Activated T-cell treated with anti-CD3 and anti-CD28 coated beads for 48 hours (primary cell): ENCODE measurements at regions not wholly inside any gene's neighbourhood (a gene's known extent, or its start where the extent isn't known, plus 50 kb on each side); places are given as distances from the start of the nearest gene placed in this dataset.
"Not testable (repeated sequence)": the region's sequence is repeated elsewhere in the genome, so short reads cannot be mapped to it uniquely, and the experiment has no call there.

Source experiments
- DNase-seq: peaks from one replicate; pipeline ENCODE4 v3.0.0-alpha.2; 2020; ENCODE audit warnings: low read depth

DNA sequence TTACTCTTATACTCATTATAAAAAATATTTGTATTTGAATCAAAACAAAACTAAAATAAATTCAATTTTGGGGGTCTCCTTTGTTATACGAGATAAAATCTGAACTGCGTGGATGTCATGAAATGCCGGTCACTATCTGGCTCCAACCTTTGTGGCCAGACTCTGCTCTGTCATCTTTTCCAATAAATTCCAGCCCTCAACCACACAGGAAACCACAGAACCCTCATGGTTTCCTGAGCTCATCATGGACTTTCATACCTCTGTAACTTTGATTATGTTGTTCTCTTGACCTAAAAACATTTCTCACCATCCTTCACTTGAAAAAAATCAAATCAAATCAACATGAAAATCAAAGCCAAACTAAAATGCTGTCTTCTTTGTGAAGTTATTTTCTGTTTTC is 724.7 kb downstream of the METTL4 start:
- no peak for DNase-seq

DNA sequence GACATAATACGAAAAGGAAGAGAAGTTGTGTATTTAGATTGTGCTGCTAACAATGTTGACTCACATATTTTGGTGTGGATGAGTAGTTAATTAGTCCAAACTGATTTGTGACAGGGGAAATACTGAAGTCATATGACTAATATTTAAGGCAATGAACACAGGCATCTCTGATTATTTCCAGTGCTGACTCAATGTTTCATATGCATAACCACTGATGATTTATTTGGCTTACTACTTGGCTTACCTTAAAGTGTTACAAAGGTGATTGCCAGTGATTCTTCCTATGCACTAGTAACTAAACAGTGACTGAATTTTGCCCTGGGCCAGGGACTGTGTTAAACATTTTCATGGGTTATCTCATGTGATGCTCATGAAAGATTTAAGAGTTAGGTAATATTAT is 722.6 kb downstream of the METTL4 start:
- DNase-seq: no peak

DNA sequence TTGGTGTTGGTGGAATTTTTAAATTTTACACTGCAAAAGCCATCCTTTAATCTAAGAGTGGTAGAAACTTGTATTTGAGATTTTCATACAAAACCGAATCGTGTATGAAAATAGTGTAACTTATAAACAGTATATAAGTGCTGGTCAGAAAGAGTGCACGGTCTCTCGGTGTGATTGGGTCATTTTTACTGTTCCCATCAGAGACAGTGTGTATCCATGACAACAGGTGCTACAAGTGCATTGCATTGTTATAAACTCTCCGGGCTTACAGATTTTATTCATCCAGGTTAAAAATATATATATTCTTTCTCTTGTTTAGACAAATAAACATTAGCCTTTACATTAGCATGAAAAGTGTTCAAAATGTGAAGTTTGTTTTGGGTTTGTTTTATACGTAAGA is 721.9 kb downstream of the METTL4 start:
- no peak for DNase-seq

DNA sequence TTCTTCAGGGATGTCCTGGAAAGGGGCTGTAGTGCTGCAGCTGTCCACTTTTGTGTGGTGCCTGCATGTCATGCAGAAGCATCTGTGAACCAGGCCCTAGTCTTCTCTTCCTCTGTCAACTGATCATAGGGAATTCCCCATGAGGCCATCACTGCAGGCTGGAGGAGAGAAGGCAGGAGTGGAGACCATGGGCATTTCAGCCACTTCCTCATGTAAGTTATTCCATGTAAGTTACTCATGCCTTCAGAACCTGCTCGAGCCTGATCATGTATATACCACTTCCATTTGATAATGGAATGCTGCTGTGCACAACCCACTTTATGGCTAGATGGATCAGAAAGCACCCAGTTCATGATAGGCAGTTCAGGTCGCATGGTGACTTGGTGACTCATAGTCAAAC is 714.0 kb downstream of the METTL4 start:
- not testable (repeated sequence) for DNase-seq

DNA sequence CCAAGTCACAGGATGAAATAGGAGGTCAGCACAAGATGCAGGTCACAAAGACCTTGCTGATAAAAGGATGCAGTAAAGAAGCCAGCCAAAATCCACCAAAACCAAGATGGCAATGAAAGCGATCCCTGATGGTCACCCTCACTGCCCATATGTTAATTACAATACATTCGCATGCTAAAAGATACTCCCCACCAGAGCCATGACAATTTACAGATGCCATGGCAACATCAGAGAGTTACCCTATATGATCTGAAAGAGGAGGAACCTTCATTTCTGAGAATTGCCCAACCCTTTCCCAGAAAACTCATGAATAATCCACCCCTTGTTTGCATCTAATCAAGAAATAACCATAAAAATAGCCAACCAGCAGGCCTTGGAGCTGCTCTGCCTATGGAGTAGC is 709.8 kb downstream of the METTL4 start:
- no peak for DNase-seq

DNA sequence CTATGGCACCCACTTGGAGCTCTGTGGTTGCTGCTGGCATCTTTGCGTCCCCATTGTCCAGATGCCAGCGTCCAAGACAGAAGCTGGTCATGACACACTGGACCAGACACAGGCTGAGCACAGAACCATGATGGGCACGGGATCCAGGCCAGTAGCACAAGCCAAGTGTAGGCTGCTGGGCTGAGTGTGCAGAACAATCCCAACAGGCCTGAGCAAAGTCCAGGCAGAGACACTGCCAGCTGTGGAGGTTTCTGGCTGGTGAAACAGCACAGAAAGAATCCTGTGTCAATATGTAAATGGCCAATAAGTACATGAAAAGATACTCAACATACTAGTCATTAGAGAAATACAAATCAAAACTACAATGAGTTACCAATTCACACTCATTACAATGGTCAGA is 705.4 kb downstream of the METTL4 start:
- no peak for DNase-seq

DNA sequence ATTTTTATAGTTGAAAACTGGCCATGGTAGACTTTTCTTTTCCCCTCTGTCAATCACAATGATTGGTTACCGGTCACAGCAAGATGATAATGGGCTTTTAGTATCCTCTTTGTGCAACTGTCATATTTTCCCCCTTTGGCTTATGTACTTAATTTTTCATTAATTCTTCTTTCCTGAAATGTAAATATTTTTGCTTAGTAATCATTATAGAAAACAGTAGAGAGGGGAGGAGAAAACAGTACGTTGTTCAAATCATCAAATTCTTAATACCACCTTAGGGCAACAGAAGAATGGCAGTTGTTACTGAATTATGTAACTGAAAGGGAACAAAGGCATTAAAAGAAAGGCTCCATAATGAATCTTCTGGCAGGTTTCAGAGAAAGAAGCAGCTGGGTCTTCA is 699.0 kb downstream of the METTL4 start:
- no peak for DNase-seq

DNA sequence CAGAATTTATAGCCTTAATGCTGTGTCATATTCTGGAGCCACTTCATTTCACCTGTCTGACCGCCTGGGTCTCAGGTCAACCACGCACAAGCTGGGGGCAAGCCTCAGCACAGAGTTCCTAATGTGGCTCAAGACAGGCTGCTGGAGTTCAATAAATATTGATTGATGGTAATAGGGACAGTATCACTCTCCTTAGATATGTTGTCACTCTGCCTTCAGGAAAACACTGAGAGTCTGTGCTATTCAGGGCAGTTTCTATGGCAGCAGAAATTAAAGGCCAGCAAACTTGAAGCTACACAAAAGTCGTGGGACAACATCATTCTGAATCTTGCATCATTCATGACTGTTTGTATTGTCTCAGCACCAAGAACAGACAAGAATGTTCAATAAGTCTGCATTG is 696.1 kb downstream of the METTL4 start:
- no peak for DNase-seq

DNA sequence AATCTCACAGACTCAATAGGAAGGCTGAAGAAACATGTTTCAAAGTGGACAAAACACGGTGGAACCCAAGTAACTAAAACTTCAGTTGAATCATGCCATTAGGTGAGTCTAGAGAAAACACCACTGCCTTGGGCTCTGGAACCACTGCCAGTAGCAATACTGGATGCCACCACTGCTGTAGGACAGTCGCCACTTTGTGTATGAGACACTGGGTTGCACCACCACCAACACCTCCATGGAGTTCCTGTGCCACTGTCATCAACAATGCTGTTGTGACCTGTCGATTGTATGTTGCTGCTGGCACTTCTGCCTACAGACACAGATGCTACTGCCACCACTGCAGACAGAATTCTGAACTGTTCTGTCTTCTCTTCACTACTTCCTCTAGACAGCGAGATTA is 686.7 kb downstream of the METTL4 start:
- DNase-seq: no peak

DNA sequence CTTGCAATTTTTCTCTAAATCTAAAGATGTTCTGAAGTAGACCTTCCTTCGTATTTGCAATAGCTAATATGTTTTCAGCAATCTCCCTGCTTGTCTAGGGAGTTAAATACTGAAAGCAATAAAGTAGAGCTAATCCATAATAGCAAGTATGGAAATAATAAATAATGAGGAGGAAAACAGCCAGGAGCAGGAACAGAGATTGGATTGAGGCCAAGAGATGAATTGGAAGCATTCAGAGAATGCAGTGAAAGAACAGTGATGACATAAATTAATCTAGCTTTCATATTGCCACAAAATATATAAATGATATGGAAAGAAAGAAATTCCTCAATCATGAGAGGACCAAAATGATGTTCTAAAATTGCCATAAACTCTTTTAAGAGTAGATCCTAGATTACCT is 679.7 kb downstream of the METTL4 start:
- DNase-seq: no peak

DNA sequence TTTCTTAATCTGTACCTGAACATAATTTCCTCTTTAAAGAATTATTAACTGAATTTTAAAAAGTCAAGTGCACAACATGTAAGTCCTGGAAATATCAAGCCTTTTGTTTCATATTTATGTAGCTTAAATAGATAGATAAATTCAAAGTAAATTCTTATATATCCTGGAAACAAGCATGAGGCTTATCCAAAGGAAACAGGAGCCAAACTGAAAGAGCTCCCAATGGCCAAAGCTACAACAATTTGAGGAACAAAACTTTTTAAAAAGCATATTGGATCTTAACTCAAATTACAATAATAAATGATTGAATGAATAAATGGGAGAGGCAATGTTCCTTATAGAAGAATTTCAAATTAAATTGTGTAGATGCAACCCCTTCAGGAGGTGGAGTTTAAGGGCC is 679.1 kb downstream of the METTL4 start:
- no peak for DNase-seq

DNA sequence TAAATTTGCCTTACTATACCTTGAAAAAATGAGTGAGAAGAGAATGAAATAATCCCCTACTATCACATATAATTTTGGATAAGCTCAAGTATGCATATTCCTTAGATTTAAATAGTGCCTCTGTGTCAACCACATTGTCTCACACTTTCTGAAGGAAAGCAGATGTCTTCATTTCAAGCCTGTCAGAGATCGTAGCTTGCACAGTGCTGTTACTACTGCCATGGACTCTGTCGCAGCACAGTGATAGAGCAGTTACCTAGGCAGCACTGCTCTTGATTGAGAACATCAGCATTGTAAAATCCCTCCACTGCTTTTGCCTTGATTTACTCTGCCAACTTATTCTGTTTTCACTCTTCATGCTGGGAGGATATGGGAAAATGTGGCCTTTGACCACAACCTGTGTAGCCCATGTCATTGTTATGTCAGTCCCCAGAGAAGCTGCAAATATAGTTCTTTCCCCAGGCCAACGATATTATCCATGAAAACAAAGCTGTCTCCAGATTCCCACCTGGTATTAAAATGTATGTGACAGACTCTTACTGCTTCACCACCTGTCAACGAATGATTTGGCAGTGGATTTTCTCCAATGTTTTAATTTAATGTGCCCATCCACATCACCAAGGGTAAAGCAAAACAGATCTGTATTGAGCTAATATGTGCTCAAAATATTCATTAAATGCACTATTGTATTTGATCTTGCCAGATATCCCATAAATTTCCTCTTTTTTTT is 675.7 kb downstream of the METTL4 start:
- no peak for DNase-seq

DNA sequence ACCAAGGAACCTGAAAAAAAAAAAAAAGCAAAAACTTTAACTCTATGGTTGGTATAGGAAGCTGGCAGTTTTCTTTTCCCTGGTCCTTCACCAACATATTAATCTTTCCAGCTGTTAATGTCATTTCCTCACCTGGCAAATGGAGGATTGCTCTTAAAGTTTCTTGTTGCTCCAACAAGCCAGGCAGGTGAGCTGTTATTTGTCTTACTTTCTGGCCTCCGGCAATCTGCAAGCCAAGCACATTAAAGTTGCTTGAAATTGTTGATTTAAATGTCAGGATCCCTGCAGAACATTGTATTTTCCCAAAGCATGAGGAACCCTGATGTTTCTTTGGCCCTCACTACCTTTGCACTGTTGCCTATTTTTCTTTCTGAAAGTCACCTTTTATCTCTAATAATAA is 664.9 kb downstream of the METTL4 start:
- DNase-seq: no peak

DNA sequence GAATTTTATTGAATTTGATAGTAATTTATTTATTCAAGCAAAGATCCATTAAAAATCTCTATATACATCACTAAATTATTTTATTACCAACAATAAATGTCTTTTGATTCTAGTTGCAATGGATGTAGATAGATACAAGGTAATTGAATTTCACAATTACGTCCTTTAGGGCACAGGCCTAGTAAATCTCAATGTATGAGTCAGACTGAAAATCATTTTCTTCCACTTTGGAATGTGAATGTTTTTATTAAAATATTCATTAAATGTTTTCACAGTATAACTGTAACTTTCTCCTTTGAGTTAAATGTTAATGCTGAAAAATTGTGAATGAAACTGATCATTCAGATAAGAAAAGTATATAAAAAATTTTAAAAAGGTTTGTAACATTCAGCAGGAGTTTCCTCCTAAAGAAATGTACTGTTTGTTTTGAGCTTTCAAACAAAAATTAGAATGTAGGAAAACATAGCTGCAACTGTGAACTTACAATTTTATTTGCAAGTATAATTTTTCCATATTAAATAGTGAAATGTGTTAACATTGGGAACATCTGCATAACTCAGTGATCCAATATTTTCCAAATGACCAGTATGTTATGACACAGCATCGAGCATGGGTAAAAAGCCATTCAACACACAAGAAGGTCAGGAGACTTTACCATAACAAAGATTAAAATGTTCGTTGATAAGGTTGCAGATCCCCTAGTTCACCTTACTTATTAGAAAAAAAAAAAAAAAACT is 663.7 kb downstream of the METTL4 start:
- DNase-seq: no peak

DNA sequence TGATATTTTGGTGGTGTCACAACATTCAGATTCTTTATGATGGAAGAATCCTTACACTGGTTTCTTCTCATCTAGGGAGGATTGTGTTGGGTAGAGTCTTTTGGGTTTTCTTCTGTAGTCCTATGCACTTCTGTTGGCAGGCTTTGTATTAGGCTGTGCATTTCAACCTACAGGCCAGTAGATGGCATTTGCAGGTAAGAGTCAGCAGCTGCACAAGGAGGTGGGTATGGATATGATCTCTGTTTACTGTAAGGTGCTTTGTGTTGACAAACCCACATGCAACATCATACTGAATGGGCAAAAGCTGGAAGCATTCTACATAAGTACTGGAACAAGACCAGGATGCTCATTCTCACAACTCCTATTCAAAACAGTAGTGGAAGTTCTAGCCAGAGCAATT is 656.8 kb downstream of the METTL4 start:
- no peak for DNase-seq

DNA sequence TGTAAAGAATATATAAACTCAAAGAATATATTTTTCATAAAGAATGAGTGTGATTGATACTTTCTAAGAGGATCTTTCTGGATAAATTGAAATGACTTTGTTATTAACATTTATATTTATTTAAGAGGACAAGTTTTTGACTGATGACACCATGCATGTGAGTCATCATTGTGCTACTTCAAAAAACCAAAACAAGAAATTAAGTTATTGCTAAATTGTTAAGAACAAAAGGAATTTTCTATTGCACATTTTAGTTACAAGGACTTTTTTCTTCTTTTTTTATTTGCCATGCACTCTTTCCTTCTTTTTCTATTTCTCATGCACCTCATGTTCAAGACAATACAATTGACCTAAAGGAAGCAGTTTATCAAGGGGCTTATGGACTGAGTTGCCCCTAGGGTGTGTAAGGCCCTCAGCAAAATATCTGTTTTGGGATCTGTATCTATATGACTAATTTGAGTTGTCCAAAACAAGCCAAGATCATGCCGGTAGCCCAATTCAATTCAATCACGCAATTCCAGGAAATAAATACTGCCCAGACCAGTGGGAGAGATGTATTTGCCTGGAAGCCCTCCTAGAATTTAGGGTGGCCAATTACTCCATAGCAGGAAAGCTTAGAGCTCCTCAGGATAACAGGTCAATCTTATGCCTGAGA is 654.3 kb downstream of the METTL4 start:
- DNase-seq: no peak

DNA sequence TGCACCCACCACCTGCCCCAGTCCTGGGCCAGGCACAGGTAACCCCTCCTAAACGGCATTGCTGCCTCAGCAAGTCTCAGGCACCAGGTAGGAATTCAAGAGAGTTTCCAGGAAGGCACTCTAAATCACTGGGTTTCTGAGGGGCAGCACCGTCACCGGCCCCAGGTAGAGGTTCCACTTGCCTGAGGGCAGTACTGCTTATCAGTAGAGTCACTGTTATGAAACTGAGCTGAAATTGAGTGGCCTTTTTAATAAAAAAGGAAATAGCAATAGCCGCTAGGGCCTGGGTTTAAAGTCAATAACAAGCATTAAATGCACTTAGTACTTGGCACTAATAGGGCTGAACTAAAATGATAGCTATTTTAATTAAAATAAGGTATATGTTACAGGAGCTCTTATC is 653.7 kb downstream of the METTL4 start:
- no peak for DNase-seq

DNA sequence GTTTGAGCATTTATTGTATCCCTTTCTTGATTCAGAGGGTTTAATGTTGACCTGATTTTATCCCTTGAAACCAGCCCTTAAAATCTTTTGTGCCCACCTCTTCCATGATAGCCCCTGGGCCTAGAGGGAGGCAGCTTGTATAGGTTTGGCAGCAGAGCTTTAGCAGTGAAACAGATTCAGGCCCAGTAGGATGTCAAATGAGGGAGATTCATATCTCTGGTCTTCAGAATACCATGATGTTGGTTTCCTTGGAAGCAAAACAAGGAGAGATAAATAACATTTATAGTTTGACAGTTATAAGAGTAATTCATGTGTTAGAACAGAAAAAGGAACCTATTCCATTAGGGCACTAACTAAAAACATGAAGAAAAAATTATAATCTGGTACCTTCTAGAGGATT is 649.2 kb downstream of the METTL4 start:
- DNase-seq: no peak

DNA sequence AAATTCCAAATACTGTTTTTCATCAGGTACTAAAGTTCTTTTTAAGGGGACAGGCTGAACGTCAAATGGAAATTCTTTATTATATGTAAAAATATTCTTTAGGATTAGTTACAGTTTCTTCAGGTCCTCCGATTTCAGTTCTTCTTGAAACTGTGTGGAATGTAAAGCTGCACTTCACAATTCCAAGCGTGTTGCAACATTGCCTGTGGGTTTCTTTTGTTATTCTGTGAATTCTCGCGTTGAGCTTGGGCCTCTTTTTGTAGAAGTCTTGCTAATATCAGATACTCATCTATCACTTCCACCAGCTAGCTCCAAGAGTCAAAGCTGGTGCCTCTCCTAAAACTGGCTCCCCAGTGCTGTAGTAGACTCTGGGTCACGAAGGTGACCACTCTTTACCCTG is 642.6 kb downstream of the METTL4 start:
- no peak for DNase-seq

DNA sequence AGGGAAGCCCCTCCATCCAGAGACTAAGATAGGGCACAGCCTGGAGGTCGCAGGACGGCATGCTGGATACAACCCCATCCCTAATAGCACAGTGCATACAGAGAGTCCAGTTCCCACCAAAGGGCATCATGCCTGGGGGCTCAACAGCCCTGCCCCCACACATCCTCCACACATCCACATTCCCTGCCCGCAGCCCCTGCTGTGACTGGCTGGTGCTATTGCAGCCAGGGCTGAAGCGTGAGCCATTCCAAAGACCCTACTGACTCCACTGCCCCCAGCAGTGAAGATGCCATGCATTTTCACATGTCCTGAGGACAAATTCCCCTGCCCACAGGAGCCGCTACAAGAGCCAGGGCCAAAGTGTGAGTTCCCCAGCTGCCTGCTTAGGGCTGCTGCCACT is 641.6 kb downstream of the METTL4 start:
- DNase-seq: no peak

DNA sequence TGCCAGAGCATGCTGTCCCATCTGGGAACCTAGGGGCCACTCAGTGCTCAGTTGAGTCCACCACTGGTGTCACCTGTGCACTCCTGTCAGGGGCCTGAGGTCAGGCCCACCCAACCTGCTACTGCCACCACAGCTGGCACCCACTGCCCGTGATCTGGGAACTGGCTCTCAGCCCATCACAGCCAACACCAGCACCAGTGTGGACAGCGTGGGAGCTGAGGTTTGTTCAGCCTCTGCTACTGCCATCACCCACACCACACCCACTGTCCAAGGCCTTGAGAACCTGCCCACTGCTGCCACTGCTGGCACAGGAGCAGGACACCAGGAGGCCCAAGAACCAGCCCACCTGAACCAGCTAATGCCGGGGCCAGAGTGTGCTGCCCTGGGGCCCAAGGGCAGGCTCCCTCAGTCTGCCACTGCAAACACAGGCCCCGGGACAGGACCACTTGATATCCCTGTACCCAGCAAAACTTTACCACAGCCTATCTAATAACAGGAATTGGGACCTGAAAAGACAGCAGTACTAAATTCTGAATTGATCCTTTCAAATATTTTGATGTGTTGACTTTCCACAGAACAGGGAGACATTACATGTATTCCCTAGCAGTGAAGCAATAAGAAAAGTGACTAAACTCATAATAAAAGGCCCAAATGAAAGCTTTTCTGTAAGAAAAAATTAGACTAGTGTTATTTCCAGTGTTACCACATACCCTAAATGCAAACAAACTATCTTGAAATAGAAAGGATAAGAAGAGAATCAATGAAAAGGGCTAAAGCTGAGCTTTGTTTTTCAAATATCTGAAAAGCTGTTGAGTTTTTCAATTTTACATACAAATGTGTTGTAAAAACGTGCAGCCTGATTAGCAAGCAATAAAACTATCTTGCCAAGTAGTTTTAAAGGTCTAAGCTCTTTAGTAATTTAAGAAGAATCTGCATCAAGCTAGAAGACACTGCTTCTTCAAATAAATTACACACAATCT is 640.7 kb downstream of the METTL4 start:
- DNase-seq: no peak

DNA sequence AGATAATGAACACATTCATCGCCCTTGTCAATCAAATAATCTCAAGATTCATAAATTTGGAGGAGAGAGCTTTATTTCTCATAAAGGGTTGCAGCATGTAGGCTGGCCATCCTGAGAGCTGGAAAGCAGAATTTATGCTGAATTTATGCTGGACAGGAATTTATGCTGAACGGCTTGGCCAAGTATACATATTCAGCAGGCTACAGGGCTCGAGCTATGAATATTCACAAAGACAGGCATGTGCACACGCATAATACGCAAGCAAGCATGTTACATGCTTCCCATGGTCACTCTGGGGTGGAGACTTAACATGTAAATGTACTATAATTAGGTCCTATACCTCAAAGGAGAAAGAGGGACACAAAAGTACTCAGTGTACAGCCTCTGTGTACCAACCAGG is 618.8 kb downstream of the METTL4 start:
- no peak for DNase-seq
